Keratinocyte (primary cell): ENCODE measurements at regions not wholly inside any gene's neighbourhood (a gene's known extent, or its start where the extent isn't known, plus 50 kb on each side); places are given as distances from the start of the nearest gene placed in this dataset.

Experiments used
- CTCF ChIP-seq, 3 experiments: IDR thresholded peaks in 1 of 3; conservative IDR thresholded peaks in 1 of 3; optimal IDR thresholded peaks in 1 of 3; 2 replicates in 2 of 3; 3 replicates in 1 of 3; pipeline versions ENCODE3 to v1.5.1; 2011; ENCODE audit warnings: low read length in 3 of 3, mild to moderate bottlenecking in 3 of 3, moderate library complexity in 2 of 3, control low read depth in 1 of 3, inconsistent platforms in 1 of 3; ENCODE audit not compliant: insufficient read depth in 2 of 3; ENCODE audit errors: extremely low read depth in 1 of 3
- EZH2 ChIP-seq: IDR thresholded peaks from one replicate; pipeline ENCODE4 v1.6.1; 2012; ENCODE audit warnings: inconsistent platforms, mild to moderate bottlenecking, low read length, moderate library complexity

GRCh38 chr13:90545070-90545840, 802.2 kb upstream of the MIR17HG start:
- TF ChIP-seq CTCF (optimal IDR thresholded peaks at IDR 0.05 in 1 of 3, IDR thresholded peaks at IDR 0.05 in 1 of 3, conservative IDR thresholded peaks at IDR 0.05 in 1 of 3; ENCODE audit: extremely low read depth in 1 of 3, insufficient read depth in 2 of 3, low read length in 3 of 3) (no peak), EZH2 (no peak)
